ENCODE measurements at regions not wholly inside any gene's neighbourhood (a gene's known extent, or its start where the extent isn't known, plus 50 kb on each side); places are given as distances from the start of the nearest gene placed in this dataset.

DNA sequence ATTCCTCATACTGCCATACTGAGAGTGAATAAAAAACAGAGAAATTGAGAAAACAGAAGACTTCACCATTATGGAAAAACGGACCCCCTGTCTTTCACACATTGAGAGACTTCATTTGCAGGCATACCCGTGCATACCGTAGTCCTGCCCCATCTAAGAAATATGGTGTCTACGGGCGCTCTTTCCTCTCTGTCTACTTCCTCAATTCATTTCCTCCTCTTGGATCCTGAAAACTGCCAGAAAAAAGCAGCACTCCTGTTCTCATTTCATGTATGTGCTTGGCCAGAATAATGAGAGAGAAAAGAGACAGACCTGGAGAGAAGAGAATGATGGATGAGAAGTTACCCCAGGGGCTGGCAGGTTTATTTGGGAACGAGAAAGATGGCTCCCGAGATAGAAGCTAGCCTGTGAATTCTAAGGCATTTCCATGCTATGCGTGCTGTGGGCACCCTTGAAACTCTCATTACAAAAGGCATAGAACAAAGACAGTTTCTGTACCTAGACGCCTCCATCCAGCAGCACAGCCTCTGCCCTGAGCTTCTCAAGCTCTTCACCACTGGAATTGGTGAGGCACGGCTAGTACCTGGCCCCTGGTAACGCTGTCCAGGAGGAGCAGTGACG, 62.5 kb upstream of the EPHB3 start:
- H3K4me2 ChIP-seq (ENCODE audit: low read length) = no peak overlapping the region
- intact Hi-C loops (cut with micrococcal nuclease) = no loop called here
- H3K27me3 ChIP-seq (ENCODE audit: insufficient read depth, low read length) = no peaks in the 10 kb centered on the region
- H3K27ac ChIP-seq (ENCODE audit: low read depth, low read length) = no peak overlapping the region
- TF ChIP-seq RAD21 (IDR thresholded peaks at IDR 0.05; ENCODE audit: low read depth) (no peak), POLR2A (IDR thresholded peaks at IDR 0.05; ENCODE audit: borderline replicate concordance, extremely low read depth, insufficient read depth, insufficient read length) (no peak), YY1 (IDR thresholded peaks at IDR 0.05; ENCODE audit: extremely low read depth, insufficient replicate concordance, low read depth, low read length) (no peak)
- TF ChIP-seq, protein P1, sequence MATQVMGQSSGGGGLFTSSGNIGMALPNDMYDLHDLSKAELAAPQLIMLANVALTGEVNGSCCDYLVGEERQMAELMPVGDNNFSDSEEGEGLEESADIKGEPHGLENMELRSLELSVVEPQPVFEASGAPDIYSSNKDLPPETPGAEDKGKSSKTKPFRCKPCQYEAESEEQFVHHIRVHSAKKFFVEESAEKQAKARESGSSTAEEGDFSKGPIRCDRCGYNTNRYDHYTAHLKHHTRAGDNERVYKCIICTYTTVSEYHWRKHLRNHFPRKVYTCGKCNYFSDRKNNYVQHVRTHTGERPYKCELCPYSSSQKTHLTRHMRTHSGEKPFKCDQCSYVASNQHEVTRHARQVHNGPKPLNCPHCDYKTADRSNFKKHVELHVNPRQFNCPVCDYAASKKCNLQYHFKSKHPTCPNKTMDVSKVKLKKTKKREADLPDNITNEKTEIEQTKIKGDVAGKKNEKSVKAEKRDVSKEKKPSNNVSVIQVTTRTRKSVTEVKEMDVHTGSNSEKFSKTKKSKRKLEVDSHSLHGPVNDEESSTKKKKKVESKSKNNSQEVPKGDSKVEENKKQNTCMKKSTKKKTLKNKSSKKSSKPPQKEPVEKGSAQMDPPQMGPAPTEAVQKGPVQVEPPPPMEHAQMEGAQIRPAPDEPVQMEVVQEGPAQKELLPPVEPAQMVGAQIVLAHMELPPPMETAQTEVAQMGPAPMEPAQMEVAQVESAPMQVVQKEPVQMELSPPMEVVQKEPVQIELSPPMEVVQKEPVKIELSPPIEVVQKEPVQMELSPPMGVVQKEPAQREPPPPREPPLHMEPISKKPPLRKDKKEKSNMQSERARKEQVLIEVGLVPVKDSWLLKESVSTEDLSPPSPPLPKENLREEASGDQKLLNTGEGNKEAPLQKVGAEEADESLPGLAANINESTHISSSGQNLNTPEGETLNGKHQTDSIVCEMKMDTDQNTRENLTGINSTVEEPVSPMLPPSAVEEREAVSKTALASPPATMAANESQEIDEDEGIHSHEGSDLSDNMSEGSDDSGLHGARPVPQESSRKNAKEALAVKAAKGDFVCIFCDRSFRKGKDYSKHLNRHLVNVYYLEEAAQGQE (IDR thresholded peaks at IDR 0.05; ENCODE audit: low read depth) = no peak
- H2AFZ ChIP-seq (ENCODE audit: low read depth, low read length, poor library complexity, severe bottlenecking) = no peak overlapping the region
- H4K20me1 ChIP-seq (ENCODE audit: insufficient read depth) = no peaks in the 10 kb centered on the region
- H3K9ac ChIP-seq (ENCODE audit: low read length) = no peak overlapping the region
- RAD21 ChIA-PET (ENCODE audit: low non-redundant PET in 1 of 2, low total read pairs in 2 of 2, uncharacterized antibody in 2 of 2, unreplicated experiment in 2 of 2) = no interaction called here
- no peak for DNase-seq (ENCODE audit: low read depth, low spot score)
- H3K36me3 ChIP-seq (ENCODE audit: control insufficient read depth in 1 of 2, insufficient read depth in 2 of 2, low read length in 2 of 2) = no peaks in the 10 kb centered on the region
- POLR2A ChIA-PET = no interaction called here
- CTCF ChIA-PET = interaction anchor here (1.3 to 1.6 kb wide), 2 partner anchors 15 kb away, joined by 4 read pairs; no protein-coding TSS in a partner anchor
- no peaks in the 10 kb centered on the region for H3K4me1 ChIP-seq (ENCODE audit: control insufficient read depth in 1 of 2, insufficient read depth in 2 of 2, low read length in 2 of 2)
- no peak for ATAC-seq
- H3K4me3 ChIP-seq (replicated peaks in 1 of 2; ENCODE audit: low read depth in 1 of 2, low read length in 2 of 2) = no peak overlapping the region
- H3K79me2 ChIP-seq (ENCODE audit: insufficient read depth, low read length) = no peaks in the 10 kb centered on the region
- H3K9me3 ChIP-seq (ENCODE audit: control insufficient read depth in 1 of 2, insufficient read depth in 1 of 2, low read depth in 1 of 2, low read length in 2 of 2) = no peaks in the 10 kb centered on the region
- no peaks in the 10 kb centered on the region for H3K9me2 ChIP-seq (ENCODE audit: insufficient read depth)
- BruUV-seq (replicated peaks) = no TSS peak

DNA sequence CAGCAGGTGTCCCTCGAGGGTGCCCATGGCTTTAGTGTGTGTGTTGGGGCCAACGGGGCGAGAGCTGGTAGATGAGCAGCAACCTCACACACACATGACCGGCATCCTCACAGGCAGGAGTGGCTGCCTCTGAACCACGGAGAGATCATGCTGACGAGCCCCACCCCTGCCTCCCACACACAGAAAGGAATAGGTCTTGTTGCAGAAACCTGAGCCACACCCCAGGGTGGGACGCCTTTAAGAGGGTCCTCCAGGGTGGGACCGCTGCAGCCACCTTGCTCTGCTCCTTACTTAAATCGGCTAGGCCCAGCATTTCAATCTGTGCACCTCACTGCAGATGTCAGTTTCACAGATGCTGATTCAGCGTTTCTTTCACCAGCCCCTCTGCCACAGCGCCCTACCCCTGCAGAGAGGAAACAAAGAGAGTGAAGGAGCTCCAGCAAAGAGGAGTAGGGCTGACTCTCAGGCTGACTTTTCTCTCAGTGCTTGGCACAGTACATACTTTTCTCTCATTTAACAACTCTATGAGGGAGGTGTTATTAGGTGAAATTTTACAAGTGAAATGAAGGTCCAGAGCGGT, 61.2 kb upstream of the EPHB3 start:
- intact Hi-C loops (cut with micrococcal nuclease) = no loop called here
- Histone ChIP-seq H3K9me3 (ENCODE audit: control insufficient read depth in 1 of 2, insufficient read depth in 1 of 2, low read depth in 1 of 2, low read length in 2 of 2) (no peaks in the 10 kb centered on the region), H3K27me3 (ENCODE audit: insufficient read depth, low read length) (peaks cover 7% of the 10 kb centered on the region; the same call in 1 of the 2 replicates), H3K9me2 (ENCODE audit: insufficient read depth) (no peaks in the 10 kb centered on the region), H3K27ac (ENCODE audit: low read depth, low read length) (no peak overlapping the region), H3K4me3 (replicated peaks in 1 of 2; ENCODE audit: low read depth in 1 of 2, low read length in 2 of 2) (no peak overlapping the region), H3K4me2 (ENCODE audit: low read length) (no peak overlapping the region), H3K36me3 (ENCODE audit: control insufficient read depth in 1 of 2, insufficient read depth in 2 of 2, low read length in 2 of 2) (no peaks in the 10 kb centered on the region), H3K4me1 (ENCODE audit: control insufficient read depth in 1 of 2, insufficient read depth in 2 of 2, low read length in 2 of 2) (no peaks in the 10 kb centered on the region), H2AFZ (ENCODE audit: low read depth, low read length, poor library complexity, severe bottlenecking) (no peak overlapping the region), H4K20me1 (ENCODE audit: insufficient read depth) (no peaks in the 10 kb centered on the region), H3K79me2 (ENCODE audit: insufficient read depth, low read length) (no peaks in the 10 kb centered on the region), H3K9ac (ENCODE audit: low read length) (no peak overlapping the region)
- no peak for ATAC-seq
- ChIA-PET POLR2A (no interaction called here), CTCF (interaction anchor here (1.6 kb wide), 1 partner anchor 13 kb away, joined by 4 read pairs; no protein-coding TSS in a partner anchor), RAD21 (ENCODE audit: low non-redundant PET in 1 of 2, low total read pairs in 2 of 2, uncharacterized antibody in 2 of 2, unreplicated experiment in 2 of 2) (no interaction called here)
- no peak for DNase-seq (ENCODE audit: low read depth, low spot score)
- BruUV-seq (replicated peaks) = no TSS peak
- no peak for TF ChIP-seq JUND (IDR thresholded peaks at IDR 0.05)
- no peak for TF ChIP-seq POLR2AphosphoS5 (IDR thresholded peaks at IDR 0.05; ENCODE audit: low read depth, low read length)
- no peak for TF ChIP-seq ELF1 (IDR thresholded peaks at IDR 0.05; ENCODE audit: borderline replicate concordance, low read depth)
- TF ChIP-seq, protein P1 (IDR thresholded peaks at IDR 0.05; ENCODE audit: low read depth) = no peak
- no peak for TF ChIP-seq RAD21 (IDR thresholded peaks at IDR 0.05; ENCODE audit: low read depth)
- no peak for TF ChIP-seq EZH2phosphoT487 (IDR thresholded peaks at IDR 0.05; ENCODE audit: borderline replicate concordance)
- no peak for TF ChIP-seq SIN3A (IDR thresholded peaks at IDR 0.05; ENCODE audit: low read depth)
- TF ChIP-seq YY1 (IDR thresholded peaks at IDR 0.05; ENCODE audit: extremely low read depth, insufficient replicate concordance, low read depth, low read length) = no peak
- TF ChIP-seq, protein P2, sequence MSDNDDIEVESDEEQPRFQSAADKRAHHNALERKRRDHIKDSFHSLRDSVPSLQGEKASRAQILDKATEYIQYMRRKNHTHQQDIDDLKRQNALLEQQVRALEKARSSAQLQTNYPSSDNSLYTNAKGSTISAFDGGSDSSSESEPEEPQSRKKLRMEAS (IDR thresholded peaks at IDR 0.05) = no peak
- TF ChIP-seq CEBPB (IDR thresholded peaks at IDR 0.05; ENCODE audit: low read depth) = no peak
